ENCODE measurements at regions not wholly inside any gene's neighbourhood (a gene's known extent, or its start where the extent isn't known, plus 50 kb on each side); places are given as distances from the start of the nearest gene placed in this dataset.
"Not testable (repeated sequence)": the region's sequence is repeated elsewhere in the genome, so short reads cannot be mapped to it uniquely, and the experiment has no call there.

GRCh38 chr2:84286878-84287277 lies 172.2 kb downstream of the SUCLG1 start:
- DNase-seq = no peak

DNA sequence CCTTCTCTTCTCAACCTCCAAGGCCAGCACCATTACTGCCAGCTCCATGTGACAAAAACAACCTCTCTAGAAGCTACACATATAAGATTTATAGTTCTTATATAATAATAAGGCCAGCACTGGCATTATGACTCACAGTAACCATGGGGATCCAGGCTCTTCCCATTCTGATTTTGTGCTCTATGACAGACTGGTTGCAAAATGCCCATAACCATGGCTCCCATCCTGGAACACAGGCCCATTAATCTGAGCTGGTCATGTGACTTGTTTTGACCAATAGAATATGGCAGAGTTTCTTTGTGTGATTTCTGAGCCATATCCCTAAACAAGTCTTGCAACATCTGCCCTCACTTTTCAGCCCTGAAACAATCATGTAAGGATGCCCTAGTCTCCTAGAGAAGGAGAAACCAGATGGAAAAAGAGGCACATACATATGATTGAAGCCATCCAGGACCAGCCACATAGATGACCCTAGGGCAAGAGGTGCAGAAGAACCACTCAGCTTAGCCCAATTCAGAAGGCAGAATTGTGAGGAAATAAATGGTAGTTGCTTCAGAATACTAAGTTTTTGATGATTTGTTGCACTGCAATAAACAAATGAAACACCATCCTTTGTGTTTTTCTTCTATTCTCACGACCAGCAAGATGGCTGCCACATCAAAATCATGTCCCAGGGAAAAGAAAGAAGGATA lies 173.9 kb downstream of the SUCLG1 start:
- DNase-seq = no peak

DNA sequence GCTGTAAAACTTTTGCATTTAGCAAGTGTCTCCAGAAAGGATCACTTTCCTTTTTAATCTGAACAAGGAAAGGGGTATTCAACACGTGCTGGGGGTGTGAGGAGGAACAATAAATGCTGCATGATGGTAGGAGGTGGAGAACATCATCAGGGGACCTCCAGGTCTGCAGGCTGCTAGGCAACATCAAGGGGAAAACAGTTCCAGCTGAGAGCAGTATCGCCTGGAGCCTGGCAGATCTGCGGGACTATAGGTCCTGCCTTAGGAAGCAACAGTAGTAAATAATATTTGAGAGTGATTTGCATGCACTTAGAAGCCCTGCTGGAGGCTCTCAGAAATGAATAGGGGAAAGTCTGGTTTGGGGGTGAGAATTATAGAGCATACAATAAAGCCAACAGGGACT lies 175.6 kb downstream of the SUCLG1 start:
- DNase-seq = no peak

GRCh38 chr2:84281510-84281909 lies 177.6 kb downstream of the SUCLG1 start:
- no peak for DNase-seq

DNA sequence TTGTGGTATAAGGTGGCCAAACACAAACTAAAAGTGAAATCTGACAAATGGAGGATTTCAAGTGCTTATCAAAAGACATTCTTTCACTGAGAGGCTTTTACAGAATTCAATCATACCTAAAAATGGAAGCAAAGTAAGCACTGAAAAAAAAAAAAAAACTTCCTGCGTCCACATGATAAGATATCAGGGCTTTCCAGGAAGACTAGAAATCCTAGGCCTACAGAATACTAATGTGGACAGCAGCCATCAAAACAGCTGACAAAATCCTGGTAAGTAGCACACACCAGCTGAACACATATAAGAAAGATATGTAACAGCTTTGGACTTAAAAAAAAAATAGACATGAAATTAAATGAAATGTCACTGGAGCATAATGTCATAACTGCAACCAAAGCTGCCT lies 178.2 kb downstream of the SUCLG1 start:
- DNase-seq = no peak

- DNase-seq = no peak
Observed at GRCh38 chr2:84278386-84278785, 180.7 kb downstream of the SUCLG1 start.

GRCh38 chr2:84276590-84277255 lies 182.4 kb downstream of the SUCLG1 start:
- DNase-seq = no peak

- DNase-seq = no peak
Observed at GRCh38 chr2:84273406-84273805, 185.7 kb downstream of the SUCLG1 start.

DNA sequence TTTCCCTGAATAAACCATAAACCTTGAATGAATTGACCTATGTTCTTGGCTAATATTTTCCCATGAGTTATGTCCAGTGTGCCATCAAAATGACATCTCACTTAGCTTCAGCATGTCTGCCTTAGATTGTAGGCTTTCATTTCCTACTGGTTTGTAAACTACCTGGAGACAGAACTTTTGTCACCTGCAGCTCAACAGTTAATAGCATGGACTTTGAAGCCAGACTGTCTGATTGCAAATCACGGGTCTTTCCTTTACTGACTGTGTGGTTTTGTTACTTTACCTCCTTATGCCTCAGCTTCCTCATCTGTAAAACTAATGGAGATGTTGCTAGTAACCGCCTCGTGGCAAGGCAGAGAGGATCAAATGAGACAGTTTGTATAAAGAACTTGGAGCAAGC lies 187.1 kb downstream of the SUCLG1 start:
- DNase-seq = no peak

DNA sequence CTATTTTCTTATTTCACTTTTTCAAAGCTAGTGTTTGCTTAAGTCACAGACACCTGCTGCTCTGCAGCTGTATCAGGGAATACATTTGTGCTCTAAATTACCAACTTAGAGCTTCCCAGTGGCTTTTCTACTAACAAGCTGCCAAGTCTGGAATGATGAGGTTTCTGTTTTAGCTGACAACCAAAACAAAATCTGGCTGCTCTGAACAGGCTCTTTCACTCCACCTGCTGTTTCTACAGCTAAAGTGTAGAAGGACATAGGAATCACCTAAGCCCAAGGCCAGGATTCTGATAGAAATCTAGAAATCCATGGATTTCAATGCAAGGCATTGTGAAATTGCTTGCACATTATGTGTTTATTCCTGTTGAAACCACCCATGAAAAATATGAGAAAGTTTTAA lies 201.2 kb downstream of the SUCLG1 start:
- peak; percentile 32 for DNase-seq

GRCh38 chr2:84251651-84252302 lies 207.3 kb downstream of the SUCLG1 start:
- DNase-seq = no peak

DNA sequence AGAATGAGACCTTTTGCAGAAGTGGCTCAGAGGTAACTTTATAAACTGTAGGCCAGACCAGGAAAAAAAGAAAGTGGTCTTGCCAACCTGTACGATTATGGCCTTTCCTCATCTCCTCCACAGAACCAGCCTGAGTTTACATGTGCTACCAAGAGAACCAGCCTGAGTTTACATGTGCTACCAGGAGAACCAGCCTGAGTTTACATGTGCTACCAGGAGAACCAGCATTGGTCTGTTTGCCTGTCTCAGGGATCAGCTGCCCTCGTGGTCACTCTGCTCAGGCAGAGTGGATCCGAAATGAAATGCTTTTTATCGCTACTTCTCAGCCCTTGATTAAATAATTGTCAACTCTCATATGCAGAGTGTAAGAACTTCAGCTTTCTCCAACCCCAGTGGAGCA lies 209.9 kb downstream of the SUCLG1 start:
- DNase-seq = no peak

- DNase-seq = no peak
Observed at GRCh38 chr2:84247532-84247931, 211.5 kb downstream of the SUCLG1 start.

GRCh38 chr2:84243788-84244733 lies 215.0 kb downstream of the SUCLG1 start:
- no peak for DNase-seq

DNA sequence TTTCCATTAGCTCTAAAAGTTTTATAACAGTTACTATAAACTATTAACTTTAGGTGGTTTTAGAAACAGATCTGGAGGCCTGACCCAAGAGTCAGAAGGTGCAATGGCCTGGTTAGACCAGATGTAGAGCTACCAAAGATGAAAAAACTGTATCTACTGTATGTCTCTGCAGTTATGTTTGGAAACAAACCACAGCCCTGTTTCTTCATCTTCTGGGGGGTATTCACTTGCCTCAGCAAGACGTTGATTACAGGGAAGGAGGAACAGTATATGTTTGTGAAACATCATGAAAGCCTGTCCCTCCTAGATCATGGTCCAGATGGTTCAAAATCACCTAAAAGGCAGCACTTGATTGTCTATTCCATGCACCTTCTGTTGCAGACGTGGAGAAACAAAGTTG lies 220.2 kb downstream of the SUCLG1 start:
- no peak for DNase-seq

DNA sequence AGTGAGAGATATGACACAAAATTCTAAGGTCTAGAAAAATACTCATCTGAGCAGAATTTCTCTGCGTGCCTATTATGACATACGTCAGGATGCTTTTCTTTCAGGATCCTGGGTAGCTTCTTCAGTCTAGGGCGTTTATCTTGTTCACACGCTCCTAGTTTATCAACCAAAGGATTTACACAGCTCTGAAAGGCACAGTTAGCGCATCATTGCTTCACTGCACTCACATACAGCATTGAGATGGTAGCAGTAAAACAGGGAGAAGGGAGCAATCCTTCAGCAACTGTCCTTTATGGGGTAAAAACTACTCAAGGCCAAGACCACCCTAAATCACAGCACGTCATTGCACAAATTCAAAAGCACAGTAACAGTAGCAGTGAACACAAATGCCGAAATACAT lies 222.8 kb downstream of the SUCLG1 start:
- no peak for DNase-seq

- DNase-seq = no peak
Observed at GRCh38 chr2:84234103-84234502, 225.0 kb downstream of the SUCLG1 start.

GRCh38 chr2:84231478-84231877 lies 227.6 kb downstream of the SUCLG1 start:
- DNase-seq = no peak

- DNase-seq = no peak
Observed at GRCh38 chr2:84224121-84224520, 235.0 kb downstream of the SUCLG1 start.

GRCh38 chr2:84223191-84223590 lies 235.9 kb downstream of the SUCLG1 start:
- DNase-seq = no peak

DNA sequence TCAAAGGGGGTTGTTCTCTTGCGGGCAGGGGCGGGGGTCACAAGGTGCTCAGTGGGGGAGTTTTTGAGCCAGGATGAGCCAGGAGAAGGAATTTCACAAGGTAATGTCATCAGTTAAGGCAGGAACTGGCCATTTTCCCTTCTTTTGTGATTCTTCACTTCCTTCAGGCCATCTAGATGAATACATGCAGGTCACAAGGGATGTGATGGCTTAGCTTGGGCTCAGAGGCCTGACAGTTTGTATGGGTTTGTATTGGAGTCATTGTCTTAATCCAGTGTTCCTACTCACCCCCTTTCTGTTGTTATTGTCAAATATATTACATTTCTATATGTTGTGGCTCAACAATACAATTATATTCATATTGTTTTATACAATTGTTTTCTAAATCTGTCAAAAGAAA lies 238.0 kb downstream of the SUCLG1 start:
- DNase-seq = not testable (repeated sequence)

- no peak for DNase-seq
Observed at GRCh38 chr2:84217456-84217855, 241.6 kb downstream of the SUCLG1 start.

- no peak for DNase-seq
Observed at GRCh38 chr2:84214455-84214854, 244.6 kb downstream of the SUCLG1 start.

Data from NCI-H1092 treated with DMSO at 0.1 percent for 48 hours (cell line).